NCI-H187 (cell line): ENCODE measurements at regions not wholly inside any gene's neighbourhood (a gene's known extent, or its start where the extent isn't known, plus 50 kb on each side); places are given as distances from the start of the nearest gene placed in this dataset.
"Not testable (repeated sequence)": the region's sequence is repeated elsewhere in the genome, so short reads cannot be mapped to it uniquely, and the experiment has no call there.

Experiments
- DNase-seq, 2 experiments: peaks; one replicate each; lab custom pipeline; 2025; lab: John Stamatoyannopoulos, UW

DNA sequence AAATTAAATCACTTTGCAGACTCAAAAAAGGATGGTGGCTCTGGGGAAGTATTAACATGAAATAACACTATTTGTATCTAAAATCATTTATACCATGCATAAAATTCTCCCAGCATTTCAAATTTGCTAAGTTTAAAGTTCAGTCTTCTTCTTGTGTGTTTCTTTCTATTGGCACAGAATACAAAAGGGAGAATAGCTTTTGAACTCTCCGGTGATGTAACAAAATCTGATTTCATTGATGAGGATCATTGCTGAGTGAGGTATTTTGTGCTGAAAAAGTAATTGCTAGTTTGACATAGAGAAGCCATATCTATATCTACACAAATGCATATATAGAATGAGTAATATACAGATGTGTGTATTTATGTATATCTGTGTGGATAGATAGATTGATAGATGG, 174.8 kb downstream of the LACC1 start:
- DNase-seq = no peak

DNA sequence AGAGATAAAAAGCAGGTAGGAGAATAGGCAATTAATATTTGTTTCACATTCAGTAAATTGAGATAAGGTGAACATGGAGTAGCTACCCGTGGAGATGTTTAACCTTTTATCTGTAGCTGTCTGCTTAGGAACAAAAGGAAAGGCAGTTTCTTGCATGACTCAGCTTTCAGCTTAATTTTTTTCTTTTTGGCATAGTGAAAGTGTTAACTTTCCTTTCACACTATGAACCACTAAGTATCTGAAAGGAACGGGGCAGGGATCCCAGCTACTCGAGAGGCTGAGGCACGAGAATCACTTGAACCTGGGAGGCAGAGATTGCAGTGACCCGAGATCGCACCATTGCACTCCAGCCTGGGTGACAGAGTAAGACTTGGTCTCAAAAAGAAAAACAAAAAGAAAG, 176.0 kb downstream of the LACC1 start:
- DNase-seq = not testable (repeated sequence)

DNA sequence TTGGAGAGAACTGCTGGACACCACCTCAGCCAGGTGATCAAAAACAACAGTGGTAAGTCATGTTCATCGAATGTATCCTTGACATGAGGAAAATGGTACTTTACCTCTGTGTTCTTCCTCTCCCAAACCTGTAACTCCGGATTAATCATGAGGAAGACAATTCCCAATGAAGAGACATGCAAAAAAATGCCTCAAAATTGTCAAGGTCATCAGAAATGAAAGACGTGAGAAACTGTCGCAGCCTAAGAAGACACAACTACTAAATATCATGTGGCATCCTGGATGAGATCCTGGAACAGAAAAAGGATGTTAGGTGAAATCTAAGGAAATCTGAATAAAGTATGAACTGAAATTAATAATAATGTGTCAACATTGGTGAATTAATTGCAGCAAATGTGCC, 178.4 kb downstream of the LACC1 start:
- DNase-seq = no peak

DNA sequence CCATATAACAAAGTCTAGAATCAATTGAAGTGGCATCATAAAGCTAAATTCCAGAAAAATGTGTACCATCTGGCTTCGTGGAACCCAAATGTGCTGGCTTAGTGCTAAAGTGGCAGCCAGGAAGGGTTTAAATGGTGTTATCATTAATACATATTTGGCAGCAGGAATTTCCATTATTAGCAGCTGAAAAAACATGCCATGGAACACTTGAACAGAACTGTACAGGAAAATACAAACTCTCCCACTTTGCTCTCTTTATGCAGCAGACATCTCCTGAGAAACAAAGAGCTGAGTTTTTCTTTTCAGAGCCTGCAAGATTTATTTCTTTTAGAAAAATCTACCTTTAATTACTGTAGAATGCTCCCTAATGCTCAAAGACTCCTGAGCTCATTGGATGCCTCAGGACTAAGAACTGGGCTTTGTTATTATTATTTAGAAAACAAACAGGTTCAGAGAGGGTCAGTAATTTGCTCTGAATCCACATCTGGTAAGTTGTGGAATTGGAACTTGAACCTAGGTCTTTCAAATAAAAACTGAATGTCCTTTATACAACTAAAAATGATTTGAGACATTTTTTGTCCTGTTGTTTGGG, 179.0 kb downstream of the LACC1 start:
- DNase-seq = no peak

DNA sequence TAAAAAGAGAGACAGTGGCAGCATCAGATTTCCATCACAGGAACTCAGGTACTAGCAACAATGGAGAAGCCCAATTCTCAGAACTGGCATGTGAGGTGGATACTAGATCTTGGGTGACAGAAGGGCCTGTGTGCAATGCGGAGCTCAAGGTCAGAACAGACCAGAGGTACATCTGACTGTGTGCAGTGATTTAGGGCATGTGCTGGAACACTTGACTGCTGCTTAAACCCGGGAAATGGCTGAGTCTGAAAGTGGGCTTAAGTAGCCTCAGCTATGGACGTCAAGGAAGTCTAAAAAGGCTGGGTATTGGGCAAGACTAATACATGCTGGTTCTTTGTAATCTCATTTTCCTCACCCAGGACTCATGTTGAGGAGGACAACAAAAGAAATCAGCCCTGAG, 182.2 kb downstream of the LACC1 start:
- DNase-seq = no peak

DNA sequence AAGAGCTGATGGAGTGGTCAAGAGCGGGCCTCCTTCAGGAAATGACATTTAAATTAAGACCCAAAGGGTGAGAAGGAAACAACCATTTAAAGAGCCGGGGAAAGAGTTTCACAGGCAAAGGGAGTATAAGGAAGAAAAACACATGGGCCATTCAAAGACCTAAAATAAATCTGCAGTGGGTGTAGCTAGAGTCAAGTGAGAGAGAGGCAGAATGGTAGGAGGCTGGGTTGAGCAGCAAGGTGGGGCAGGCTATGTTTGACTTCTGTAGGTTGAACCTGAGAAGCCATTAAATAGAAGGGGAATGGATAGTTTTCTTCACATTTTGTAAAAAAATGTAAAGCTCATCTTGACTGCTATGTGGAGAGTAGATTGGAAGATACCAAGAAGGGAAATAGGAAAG, 183.8 kb downstream of the LACC1 start:
- no peak for DNase-seq

DNA sequence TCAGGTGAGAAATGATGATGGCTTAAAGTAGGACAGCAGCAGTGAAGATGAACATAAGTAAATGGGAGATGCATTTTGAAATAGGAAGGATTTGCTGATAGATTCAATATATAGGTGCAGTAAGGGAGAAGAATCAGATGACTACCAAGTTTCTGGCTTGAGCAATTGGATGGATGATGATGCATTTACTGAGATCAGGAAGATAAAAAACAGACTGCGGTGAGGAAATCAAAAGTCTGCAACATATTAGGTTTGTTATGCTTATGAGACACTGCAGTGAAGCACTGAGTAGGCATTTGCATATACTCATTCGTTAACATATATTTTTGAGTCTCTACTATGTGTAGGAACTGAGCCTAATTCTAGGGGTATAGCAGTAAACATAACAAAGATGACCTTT, 184.2 kb downstream of the LACC1 start:
- DNase-seq = no peak

DNA sequence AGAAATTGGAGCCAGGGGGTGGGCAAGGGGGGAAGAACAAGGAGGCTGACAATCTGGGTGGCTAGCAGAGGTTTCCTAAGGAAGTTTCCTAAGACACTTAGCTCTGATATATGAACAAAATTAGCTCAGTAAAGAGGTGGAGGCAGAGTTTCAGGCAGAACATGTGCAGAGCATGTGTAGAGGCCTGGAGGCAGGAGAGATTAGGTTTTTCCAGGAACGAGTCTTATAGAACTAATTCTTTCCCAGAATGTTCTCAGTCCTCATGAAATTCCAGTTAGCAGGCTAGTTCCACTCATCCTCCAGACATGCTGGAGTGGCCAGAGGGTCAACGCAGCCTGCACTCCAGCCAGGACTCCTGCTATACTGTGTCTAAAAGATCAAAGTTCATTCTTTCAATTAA, 184.7 kb downstream of the LACC1 start:
- no peak for DNase-seq

DNA sequence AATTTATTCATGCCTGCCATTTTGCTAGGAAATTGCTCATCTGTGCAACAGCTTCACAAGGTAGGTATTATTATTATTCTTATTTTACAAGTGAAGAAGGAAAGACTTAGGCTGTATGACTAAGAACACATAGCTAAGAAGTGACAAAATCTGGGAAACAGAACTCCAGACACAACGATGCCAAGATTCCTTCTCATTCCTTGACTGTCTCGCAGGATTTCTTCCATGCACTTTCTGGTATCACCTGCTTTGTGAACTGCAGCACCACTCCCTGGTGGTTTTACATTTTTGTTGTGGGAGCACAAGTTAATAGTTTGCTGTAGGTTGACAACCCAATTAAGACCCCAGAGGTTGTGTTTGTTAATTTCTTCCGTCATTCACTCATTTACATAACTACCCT, 188.5 kb downstream of the LACC1 start:
- DNase-seq = no peak

DNA sequence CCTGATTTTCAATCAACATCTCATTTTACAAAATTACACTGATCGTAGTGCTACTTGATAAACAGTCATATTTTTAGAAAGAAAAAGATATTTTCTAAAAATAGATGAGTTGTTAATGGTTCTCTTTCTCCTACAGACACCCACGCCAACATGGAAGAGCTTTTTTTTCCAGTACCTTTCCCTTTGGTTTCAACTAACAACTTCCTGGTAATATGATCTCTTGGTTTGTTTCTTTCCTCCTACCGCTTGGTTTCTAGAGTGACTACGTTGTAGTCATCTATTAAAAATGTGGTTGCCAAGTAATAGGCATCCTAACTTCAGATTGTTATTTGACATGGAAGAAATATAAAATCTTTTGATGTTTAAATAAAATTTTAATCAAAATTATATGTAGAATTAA, 189.0 kb downstream of the LACC1 start:
- DNase-seq = no peak

DNA sequence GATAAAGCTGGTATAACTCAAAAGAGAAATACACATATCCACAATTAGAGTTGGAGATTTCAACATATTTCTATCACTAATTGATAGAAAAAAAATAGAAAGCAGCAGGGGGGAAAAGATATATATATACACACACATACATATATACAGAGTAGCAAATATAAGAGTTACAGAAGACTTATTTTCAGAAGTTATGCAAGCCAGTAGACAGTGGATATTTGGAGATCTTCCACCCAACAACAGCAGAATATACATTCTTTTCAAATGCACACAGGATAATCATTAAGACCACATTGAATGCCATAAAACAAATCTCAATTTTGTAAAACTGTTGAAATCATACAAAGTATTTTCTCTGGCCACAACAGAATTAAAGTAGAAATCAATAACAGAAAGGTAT, 192.8 kb downstream of the LACC1 start:
- DNase-seq = no peak

DNA sequence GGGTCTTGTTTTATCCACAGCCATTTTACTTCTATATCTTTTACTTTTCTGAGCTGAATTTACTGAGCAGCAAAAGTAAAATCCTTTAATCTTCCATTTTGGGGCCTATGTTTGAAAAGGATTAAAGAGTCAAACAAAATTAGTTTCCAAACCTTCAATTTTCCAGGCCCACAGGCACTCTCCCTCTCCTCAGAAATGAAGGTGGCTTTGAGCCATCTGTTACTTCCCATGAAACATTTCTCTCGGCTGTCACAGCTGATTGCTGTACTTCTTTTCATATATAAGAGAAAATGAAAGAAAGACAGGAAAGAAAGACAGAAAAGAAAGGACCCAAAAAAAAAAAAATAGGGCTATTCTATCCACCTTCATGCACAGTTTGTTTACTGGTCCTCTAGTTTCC, 194.9 kb downstream of the LACC1 start:
- DNase-seq = no peak

DNA sequence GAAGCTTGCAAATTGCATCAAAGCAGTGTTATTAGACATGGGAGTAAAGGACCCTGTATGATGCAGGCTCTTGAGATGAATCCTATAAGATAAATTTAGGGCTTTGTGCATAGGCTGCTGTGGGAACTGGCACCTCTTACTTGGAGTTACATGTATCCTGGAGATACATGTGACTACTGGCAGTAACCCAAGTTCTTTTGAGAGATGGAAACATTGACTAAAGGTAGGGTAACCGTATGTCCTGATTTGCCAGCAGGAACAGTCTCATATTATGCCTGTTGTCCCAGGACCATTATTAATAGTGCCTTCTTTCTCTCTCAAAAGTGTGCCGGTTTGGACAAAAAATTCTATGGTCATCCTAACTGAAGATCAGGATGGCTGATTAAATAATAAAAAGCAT, 195.4 kb downstream of the LACC1 start:
- DNase-seq = no peak

DNA sequence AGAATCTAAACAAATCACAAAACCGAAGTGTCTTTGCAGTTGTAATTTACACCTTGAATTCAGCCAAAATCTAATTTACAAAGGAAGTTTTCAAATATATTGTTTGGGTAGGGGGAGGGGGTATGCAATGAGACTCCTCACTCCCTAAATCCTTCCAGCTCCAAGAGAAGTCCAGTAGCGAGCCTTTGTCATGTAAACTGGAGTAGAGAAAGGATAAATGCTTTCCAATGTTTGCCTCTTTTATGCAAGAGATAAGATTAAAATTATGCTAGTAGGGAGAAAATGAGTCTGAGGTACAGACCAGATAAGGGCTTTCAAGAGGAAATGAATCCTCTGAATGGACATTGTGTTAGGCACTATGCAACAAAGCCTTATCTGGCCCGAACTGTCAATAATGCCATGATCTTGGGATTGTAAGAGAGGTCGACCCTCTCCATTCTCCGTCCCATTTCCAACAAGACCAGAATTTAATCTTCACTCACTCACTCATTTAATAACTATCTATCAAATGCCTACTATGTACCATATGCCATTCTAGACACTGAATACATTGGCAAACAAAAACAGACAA, 199.2 kb downstream of the LACC1 start:
- no peak for DNase-seq

DNA sequence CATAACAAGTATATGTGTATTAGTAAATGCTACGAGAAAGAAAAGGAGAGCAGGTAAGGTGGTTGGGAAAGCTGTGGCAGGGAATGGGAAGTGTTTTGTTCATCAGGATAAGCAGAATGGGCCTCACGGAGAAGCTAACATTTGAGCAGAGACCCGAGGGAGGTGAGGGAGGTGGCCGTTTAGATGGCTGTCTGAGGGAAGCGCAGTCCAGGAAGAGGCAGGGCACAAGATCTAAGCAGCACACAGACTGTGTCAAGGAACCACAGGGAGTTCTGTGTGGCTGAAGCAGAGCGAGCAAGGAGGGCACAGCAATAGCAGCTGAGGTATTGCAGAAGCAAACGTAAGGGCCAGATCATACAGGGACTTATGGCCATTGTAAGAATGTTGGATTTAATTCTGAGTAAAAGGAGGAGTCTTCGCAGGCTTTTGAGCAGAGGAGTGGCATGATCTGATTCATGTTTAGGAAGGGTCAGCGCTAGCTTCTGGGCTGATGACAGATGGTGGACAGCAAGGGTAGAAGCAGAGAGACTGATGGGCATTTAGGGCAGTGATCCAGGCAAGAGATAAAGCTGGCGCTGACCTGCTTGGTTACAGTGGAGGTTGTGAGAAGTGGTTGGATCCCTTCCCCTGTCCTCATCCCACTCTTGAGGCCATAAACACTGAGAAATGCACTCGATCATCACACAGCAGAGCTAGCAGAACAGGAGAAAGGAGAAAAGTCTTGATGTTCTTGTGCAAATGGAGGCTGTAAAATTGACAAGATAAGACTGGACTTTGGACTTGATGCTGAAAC, 199.9 kb downstream of the LACC1 start:
- no peak for DNase-seq

DNA sequence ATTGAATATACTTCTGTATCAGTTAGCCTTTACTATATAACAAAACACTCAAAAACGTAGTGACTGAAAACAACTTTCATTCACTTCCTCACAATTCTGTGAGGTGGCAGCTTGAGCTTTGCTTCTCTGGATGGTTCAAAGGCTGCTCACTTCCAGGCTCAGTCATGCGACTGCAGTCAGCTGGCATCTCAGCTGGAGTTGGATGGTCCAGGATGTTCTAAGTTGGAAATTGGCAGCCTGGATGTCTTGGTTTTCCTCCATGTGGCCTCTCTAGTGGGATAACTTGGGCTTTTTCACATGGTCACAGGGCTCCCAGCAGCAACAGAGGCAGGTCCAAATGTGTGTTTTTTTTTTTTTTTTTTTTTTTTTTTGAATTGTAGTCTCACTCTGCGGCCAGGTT, 204.4 kb downstream of the LACC1 start:
- DNase-seq = no peak

DNA sequence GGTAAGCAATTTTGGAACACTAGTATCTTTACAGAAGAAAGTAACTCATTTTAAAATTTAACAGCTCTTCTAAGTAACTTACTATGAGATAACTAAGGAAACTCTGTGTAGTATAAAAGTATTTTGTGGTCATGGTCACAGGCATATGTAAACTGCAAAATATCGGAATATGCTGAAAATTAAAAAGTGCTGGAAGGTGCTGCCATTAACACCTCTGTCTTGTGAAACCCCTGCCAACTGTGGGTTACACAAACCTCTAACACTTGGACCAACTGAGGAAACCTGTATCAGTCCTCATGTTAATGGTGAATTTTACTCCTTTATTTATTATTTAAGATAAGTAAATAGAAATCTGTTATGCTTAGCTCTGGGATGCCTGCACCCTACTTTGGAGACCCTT, 206.7 kb downstream of the LACC1 start:
- no peak for DNase-seq

DNA sequence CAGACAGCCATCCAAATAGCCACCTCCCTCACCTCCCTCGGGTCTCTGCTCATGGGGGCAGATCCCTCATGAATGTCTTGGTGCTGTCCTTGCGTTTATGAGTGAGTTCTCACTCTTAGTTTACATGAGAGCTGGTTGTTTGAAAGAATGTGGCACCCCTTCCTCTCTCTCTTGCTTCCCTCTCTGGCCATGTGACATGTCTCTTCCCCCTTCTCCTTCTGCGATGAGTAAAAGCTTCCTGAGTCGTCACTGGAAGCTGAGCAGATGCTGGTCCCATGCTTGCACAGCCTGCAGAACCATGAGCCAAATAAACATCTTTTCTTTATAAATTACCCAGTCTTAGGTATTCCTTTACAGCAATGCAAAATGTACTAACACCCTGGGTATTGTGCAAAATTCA, 208.7 kb downstream of the LACC1 start:
- no peak for DNase-seq

DNA sequence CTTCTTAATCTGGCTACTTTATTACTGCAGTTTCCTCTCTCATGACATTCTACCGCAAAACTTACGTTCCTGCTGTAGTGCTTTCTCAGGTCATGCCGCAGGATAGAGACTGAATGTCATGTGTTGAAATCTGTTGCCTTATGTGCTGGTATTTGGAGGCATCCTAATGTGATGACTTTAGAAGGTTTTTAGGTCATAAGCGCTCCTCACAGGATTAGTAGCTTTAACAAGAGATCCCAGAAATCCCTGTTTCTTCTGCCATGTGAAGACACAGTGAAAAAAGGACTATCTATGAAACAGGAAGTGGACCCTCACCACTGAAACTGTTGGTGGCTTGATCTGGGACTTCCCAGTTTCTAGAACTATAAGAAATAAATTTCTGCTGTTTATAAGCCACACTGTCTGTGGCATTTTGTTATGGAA, 209.3 kb downstream of the LACC1 start:
- DNase-seq = no peak

DNA sequence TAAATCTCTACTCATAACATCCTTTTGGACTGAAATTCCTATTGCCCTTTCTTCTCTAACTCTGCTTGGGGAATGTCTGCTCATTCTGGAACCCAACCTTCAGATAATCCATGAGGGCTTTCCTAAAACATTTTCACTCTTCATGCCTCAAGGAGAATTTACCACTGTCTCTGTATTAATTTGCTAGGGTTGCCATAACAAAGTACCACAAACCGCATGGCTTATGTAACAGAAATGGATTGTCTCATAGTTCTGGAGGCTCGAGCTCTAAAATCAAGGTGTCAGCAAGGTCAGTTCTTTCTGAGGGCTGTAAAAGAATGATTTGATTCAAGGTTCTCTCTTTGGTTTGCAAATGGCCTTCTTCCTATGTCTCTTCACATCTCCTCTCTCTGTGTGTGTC, 209.7 kb downstream of the LACC1 start:
- no peak for DNase-seq

DNA sequence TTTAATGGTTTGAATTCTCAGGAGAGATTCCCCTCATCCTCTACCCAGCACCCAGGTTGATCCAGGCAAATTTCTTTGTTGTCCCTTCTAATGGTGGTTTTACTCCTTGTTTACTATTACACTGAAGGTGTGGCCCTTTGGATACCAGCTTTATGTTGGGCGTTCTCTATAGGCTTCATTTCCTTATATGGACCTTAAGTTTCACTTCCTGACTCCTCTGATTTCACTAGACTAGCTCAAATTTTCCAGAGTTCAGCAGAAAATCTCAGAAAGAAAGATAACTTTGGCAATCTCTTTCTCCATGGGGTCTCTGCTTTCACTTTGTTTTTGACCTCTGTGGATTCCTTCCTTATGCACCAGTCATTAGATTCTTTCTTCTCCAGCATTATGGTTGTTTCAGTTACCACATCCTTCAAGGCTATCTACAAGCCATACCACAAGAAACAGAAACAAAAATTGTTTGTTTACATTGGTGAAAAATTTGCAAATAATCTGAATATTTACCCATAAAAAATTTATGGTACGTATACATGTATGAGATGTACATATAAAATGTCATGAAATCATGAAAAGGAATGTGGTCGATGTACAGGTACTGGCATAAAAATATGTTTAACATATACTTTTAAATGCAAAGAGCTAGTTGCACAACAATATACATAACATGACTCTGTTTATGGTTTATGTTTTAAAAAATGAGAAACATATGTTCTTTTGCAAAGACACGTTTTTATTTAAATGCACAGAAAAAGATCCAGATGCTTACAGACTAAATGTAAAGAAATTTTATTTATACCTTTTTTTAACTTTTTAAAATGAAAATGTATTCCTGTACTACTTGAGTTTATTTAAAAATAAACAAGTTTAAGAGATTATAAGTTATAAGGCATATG, 212.6 kb downstream of the LACC1 start:
- no peak for DNase-seq
